ENCODE measurements at regions not wholly inside any gene's neighbourhood (a gene's known extent, or its start where the extent isn't known, plus 50 kb on each side); places are given as distances from the start of the nearest gene placed in this dataset.
A peak's percentile ranks its signal among the peaks of the same experiment; 100 is the strongest.

DNA sequence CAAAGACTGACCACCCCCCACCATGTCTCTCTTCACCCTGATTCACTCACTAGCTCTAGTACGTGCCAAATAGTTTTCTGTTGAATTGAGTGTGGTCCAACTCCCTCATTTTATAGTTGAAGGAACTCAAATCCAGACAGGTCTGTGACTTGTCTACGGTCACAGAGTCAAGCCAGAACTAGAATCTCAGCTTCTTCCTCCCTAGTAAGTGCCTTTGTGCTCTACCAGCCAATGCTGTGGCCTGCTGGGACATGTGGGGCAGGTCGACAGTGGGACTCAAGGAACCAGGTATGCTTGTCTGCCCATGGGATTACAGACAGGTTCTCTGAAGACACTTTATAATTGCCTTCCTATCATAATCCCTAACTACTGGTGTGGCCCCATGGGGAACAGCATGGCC, 108.6 kb upstream of the CPEB2 start:
- TF ChIP-seq TAF1 (conservative IDR thresholded peaks at IDR 0.05), result no peak
- no peak for TF ChIP-seq RXRA (IDR thresholded peaks at IDR 0.05)
- no peak for TF ChIP-seq HNF4A (conservative IDR thresholded peaks at IDR 0.05)
- TF ChIP-seq, protein P1, sequence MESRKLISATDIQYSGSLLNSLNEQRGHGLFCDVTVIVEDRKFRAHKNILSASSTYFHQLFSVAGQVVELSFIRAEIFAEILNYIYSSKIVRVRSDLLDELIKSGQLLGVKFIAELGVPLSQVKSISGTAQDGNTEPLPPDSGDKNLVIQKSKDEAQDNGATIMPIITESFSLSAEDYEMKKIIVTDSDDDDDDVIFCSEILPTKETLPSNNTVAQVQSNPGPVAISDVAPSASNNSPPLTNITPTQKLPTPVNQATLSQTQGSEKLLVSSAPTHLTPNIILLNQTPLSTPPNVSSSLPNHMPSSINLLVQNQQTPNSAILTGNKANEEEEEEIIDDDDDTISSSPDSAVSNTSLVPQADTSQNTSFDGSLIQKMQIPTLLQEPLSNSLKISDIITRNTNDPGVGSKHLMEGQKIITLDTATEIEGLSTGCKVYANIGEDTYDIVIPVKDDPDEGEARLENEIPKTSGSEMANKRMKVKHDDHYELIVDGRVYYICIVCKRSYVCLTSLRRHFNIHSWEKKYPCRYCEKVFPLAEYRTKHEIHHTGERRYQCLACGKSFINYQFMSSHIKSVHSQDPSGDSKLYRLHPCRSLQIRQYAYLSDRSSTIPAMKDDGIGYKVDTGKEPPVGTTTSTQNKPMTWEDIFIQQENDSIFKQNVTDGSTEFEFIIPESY (IDR thresholded peaks at IDR 0.05), result no peak
- no peak for TF ChIP-seq EGR1 (IDR thresholded peaks at IDR 0.05; ENCODE audit: low read depth in 2 of 2)
- TF ChIP-seq, protein P2, sequence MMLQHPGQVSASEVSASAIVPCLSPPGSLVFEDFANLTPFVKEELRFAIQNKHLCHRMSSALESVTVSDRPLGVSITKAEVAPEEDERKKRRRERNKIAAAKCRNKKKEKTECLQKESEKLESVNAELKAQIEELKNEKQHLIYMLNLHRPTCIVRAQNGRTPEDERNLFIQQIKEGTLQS (IDR thresholded peaks at IDR 0.05), result no peak
- no peak for TF ChIP-seq GABPA (IDR thresholded peaks at IDR 0.05 in 1 of 2, conservative IDR thresholded peaks at IDR 0.05 in 1 of 2)
- TF ChIP-seq YY1 (IDR thresholded peaks at IDR 0.05), result no peak
- no peak for TF ChIP-seq RAD21 (IDR thresholded peaks at IDR 0.05)
- TF ChIP-seq FOXA1 (IDR thresholded peaks at IDR 0.05), result no peak
- TF ChIP-seq FOXA2 (IDR thresholded peaks at IDR 0.05), result no peak
- TF ChIP-seq, protein P3, sequence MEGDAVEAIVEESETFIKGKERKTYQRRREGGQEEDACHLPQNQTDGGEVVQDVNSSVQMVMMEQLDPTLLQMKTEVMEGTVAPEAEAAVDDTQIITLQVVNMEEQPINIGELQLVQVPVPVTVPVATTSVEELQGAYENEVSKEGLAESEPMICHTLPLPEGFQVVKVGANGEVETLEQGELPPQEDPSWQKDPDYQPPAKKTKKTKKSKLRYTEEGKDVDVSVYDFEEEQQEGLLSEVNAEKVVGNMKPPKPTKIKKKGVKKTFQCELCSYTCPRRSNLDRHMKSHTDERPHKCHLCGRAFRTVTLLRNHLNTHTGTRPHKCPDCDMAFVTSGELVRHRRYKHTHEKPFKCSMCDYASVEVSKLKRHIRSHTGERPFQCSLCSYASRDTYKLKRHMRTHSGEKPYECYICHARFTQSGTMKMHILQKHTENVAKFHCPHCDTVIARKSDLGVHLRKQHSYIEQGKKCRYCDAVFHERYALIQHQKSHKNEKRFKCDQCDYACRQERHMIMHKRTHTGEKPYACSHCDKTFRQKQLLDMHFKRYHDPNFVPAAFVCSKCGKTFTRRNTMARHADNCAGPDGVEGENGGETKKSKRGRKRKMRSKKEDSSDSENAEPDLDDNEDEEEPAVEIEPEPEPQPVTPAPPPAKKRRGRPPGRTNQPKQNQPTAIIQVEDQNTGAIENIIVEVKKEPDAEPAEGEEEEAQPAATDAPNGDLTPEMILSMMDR (IDR thresholded peaks at IDR 0.05; ENCODE audit: low read depth, low read length, missing input control), result no peak
- 91% methylated on average over 3 of the region's 3 CpGs for WGBS
- Histone ChIP-seq H3K36me3 (ENCODE audit: control insufficient read depth in 4 of 4, insufficient read depth in 3 of 4, low read depth in 1 of 4, low read length in 3 of 4) (no peaks in the 10 kb centered on the region), H3K27me3 (ENCODE audit: control insufficient read depth in 4 of 4, insufficient read depth in 4 of 4, low read length in 3 of 4) (no peaks in the 10 kb centered on the region), H3K9ac (ENCODE audit: low read depth in 1 of 2, low read length in 2 of 2) (no peak overlapping the region), H3K4me3 (ENCODE audit: low read depth in 1 of 3, low read length in 3 of 3) (no peak overlapping the region), H3K27ac (ENCODE audit: low read depth in 1 of 2, low read length in 2 of 2) (no peak overlapping the region), H3K4me1 (ENCODE audit: control insufficient read depth in 4 of 4, insufficient read depth in 4 of 4, low read length in 3 of 4) (peaks cover 6 to 17% (median 11%) of the 10 kb centered on the region in 4 donors), H3K9me3 (ENCODE audit: control insufficient read depth in 4 of 4, low read length in 3 of 4) (no peaks in the 10 kb centered on the region)
- no peak for DNase-seq (ENCODE audit: low spot score)

DNA sequence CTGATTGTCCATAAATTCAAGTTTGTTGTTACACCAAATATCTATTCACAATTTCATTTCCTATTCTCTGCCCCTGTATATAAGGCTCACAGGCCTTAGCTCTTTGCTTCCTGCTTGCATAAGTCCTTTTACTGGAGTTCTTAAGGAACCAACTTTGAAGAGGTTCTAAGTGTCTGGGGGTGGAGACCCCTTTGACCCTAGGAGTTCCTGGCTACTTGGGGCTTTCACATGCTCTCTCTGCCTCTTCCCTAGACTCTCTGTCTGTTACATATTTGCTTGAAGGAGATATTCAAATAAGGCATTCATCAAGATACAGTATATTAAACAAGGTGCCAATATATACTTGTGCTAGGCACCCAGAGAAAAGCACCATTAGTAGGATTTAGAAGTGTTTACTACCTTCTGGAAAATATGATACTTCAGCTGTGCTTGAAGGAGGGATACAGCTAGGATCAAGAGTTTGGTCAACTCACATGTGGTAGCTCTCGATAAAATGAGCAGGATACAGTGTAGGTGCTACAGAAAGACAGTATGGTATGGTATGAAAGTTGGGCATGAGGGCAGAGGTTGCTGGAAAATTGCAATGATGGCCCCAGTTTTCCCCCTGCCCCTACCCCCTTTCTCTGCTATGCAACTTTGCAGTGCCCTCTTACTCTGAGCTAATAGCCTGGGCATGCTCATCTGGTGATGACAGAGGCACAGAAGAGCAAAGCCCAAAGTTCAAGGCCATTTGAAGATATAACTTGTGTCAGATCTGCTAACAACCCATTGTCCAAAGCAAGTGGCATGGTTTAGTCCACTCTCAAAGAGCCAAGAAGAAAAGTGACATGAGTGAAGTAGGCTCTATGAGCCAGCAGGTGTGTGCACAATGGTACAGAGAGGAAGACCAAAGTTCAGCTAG, 107.6 kb upstream of the CPEB2 start:
- WGBS, result 96% methylated on average over 1 of the region's 1 CpG
- TF ChIP-seq HNF4G (IDR thresholded peaks at IDR 0.05) (no peak), GABPA (IDR thresholded peaks at IDR 0.05 in 1 of 2, conservative IDR thresholded peaks at IDR 0.05 in 1 of 2) (no peak), FOXA2 (IDR thresholded peaks at IDR 0.05) (no peak), TAF1 (conservative IDR thresholded peaks at IDR 0.05) (no peak), EGR1 (IDR thresholded peaks at IDR 0.05; ENCODE audit: low read depth in 2 of 2) (no peak), HNF4A (conservative IDR thresholded peaks at IDR 0.05) (peak; percentile 84 to 87), RAD21 (IDR thresholded peaks at IDR 0.05) (peak in 1 of 2 donors; percentile 11), SP1 (IDR thresholded peaks at IDR 0.05) (peak; percentile 38), FOXA1 (IDR thresholded peaks at IDR 0.05) (no peak), YY1 (IDR thresholded peaks at IDR 0.05) (no peak)
- TF ChIP-seq, protein P2 (IDR thresholded peaks at IDR 0.05), result peak; percentile 63
- TF ChIP-seq, protein P1 (IDR thresholded peaks at IDR 0.05), result no peak
- TF ChIP-seq, protein P4, sequence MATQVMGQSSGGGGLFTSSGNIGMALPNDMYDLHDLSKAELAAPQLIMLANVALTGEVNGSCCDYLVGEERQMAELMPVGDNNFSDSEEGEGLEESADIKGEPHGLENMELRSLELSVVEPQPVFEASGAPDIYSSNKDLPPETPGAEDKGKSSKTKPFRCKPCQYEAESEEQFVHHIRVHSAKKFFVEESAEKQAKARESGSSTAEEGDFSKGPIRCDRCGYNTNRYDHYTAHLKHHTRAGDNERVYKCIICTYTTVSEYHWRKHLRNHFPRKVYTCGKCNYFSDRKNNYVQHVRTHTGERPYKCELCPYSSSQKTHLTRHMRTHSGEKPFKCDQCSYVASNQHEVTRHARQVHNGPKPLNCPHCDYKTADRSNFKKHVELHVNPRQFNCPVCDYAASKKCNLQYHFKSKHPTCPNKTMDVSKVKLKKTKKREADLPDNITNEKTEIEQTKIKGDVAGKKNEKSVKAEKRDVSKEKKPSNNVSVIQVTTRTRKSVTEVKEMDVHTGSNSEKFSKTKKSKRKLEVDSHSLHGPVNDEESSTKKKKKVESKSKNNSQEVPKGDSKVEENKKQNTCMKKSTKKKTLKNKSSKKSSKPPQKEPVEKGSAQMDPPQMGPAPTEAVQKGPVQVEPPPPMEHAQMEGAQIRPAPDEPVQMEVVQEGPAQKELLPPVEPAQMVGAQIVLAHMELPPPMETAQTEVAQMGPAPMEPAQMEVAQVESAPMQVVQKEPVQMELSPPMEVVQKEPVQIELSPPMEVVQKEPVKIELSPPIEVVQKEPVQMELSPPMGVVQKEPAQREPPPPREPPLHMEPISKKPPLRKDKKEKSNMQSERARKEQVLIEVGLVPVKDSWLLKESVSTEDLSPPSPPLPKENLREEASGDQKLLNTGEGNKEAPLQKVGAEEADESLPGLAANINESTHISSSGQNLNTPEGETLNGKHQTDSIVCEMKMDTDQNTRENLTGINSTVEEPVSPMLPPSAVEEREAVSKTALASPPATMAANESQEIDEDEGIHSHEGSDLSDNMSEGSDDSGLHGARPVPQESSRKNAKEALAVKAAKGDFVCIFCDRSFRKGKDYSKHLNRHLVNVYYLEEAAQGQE (IDR thresholded peaks at IDR 0.05), result no peak
- TF ChIP-seq, protein P5, sequence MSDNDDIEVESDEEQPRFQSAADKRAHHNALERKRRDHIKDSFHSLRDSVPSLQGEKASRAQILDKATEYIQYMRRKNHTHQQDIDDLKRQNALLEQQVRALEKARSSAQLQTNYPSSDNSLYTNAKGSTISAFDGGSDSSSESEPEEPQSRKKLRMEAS (IDR thresholded peaks at IDR 0.05), result peak; percentile 8
- TF ChIP-seq, protein P3 (IDR thresholded peaks at IDR 0.05; ENCODE audit: low read depth, low read length, missing input control), result no peak

More for the DNA sequence above, 107.6 kb upstream of the CPEB2 start:
- H3K9me3 ChIP-seq (ENCODE audit: control insufficient read depth in 4 of 4, low read length in 3 of 4), result no peaks in the 10 kb centered on the region
- H3K4me1 ChIP-seq (ENCODE audit: control insufficient read depth in 4 of 4, insufficient read depth in 4 of 4, low read length in 3 of 4), result peaks cover 6 to 17% (median 10%) of the 10 kb centered on the region in 4 donors
- no peaks in the 10 kb centered on the region for H3K27me3 ChIP-seq (ENCODE audit: control insufficient read depth in 4 of 4, insufficient read depth in 4 of 4, low read length in 3 of 4)
- H3K9ac ChIP-seq (ENCODE audit: low read depth in 1 of 2, low read length in 2 of 2), result no peak overlapping the region
- no peaks in the 10 kb centered on the region for H3K36me3 ChIP-seq (ENCODE audit: control insufficient read depth in 4 of 4, insufficient read depth in 3 of 4, low read depth in 1 of 4, low read length in 3 of 4)
- H3K4me3 ChIP-seq (ENCODE audit: low read depth in 1 of 3, low read length in 3 of 3), result no peak overlapping the region
- H3K27ac ChIP-seq (ENCODE audit: low read depth in 1 of 2, low read length in 2 of 2), result no peak overlapping the region
- no peak for DNase-seq (ENCODE audit: low spot score)

Measured in liver (tissue), 8 donors.